ENCODE measurements at regions not wholly inside any gene's neighbourhood (a gene's known extent, or its start where the extent isn't known, plus 50 kb on each side); places are given as distances from the start of the nearest gene placed in this dataset.

- no peak overlapping the region for H3K4me3 ChIP-seq
- H3K27me3 ChIP-seq = no peaks in the 10 kb centered on the region
- H3K9me3 ChIP-seq = no peaks in the 10 kb centered on the region
- no peaks in the 10 kb centered on the region for H3K36me3 ChIP-seq
- no peak overlapping the region for H3K27ac ChIP-seq
- WGBS, 2 donors = 31 to 39% methylated on average over 4 of the region's 4 CpGs
- no peaks in the 10 kb centered on the region for H3K4me1 ChIP-seq
- TF ChIP-seq CTCF (IDR thresholded peaks at IDR 0.05) (no peak), POLR2A (IDR thresholded peaks at IDR 0.05) (no peak), EP300 (IDR thresholded peaks at IDR 0.05) (no peak)
- DNase-seq (ENCODE audit: low spot score in 2 of 2) = no peak
Measured at GRCh38 chr4:167721617-167722486, 370.5 kb upstream of the ANXA10 start.

GRCh38 chr4:167722487-167722808 is 369.9 kb upstream of the ANXA10 start:
- Histone ChIP-seq H3K9me3 (no peaks in the 10 kb centered on the region), H3K36me3 (no peaks in the 10 kb centered on the region), H3K27ac (no peak overlapping the region), H3K27me3 (no peaks in the 10 kb centered on the region), H3K4me1 (no peaks in the 10 kb centered on the region), H3K4me3 (no peak overlapping the region)
- DNase-seq (ENCODE audit: low spot score in 2 of 2) = no peak
- no peak for TF ChIP-seq CTCF (IDR thresholded peaks at IDR 0.05)
- TF ChIP-seq EP300 (IDR thresholded peaks at IDR 0.05) = no peak
- TF ChIP-seq POLR2A (IDR thresholded peaks at IDR 0.05) = no peak
- 26 to 39% methylated on average over 6 of the region's 6 CpGs for WGBS, 2 donors

- Histone ChIP-seq H3K4me1 (no peaks in the 10 kb centered on the region), H3K27me3 (no peaks in the 10 kb centered on the region), H3K36me3 (no peaks in the 10 kb centered on the region), H3K27ac (no peak overlapping the region), H3K4me3 (no peak overlapping the region), H3K9me3 (peaks cover 0 to 5% (median 0%) of the 10 kb centered on the region in 4 donors)
- no peak for DNase-seq (ENCODE audit: low spot score in 2 of 2)
- no peak for TF ChIP-seq CTCF (IDR thresholded peaks at IDR 0.05)
- TF ChIP-seq POLR2A (IDR thresholded peaks at IDR 0.05) = no peak
- TF ChIP-seq EP300 (IDR thresholded peaks at IDR 0.05) = no peak
Measured at GRCh38 chr4:167724941-167725340, 367.4 kb upstream of the ANXA10 start.

GRCh38 chr4:167730769-167731168 is 361.6 kb upstream of the ANXA10 start:
- no peaks in the 10 kb centered on the region for H3K36me3 ChIP-seq
- no peak for DNase-seq (ENCODE audit: low spot score in 2 of 2)
- no peak for TF ChIP-seq EP300 (IDR thresholded peaks at IDR 0.05)
- no peak for TF ChIP-seq POLR2A (IDR thresholded peaks at IDR 0.05)
- TF ChIP-seq CTCF (IDR thresholded peaks at IDR 0.05) = no peak
- H3K4me1 ChIP-seq = no peaks in the 10 kb centered on the region
- peaks cover 0 to 21% (median 0%) of the 10 kb centered on the region in 4 donors for H3K9me3 ChIP-seq
- no peaks in the 10 kb centered on the region for H3K27me3 ChIP-seq
- no peak overlapping the region for H3K4me3 ChIP-seq
- no peak overlapping the region for H3K27ac ChIP-seq
- WGBS, 2 donors = 57 to 62% methylated on average over 2 of the region's 2 CpGs

GRCh38 chr4:167745024-167745687 is 347.2 kb upstream of the ANXA10 start:
- Histone ChIP-seq H3K27ac (no peak overlapping the region), H3K9me3 (no peaks in the 10 kb centered on the region), H3K36me3 (no peaks in the 10 kb centered on the region), H3K27me3 (no peaks in the 10 kb centered on the region), H3K4me3 (no peak overlapping the region), H3K4me1 (no peaks in the 10 kb centered on the region)
- TF ChIP-seq POLR2A (IDR thresholded peaks at IDR 0.05) (no peak), EP300 (IDR thresholded peaks at IDR 0.05) (no peak), CTCF (IDR thresholded peaks at IDR 0.05) (no peak)
- WGBS, 2 donors = 81 to 83% methylated on average over 6 of the region's 6 CpGs
- no peak for DNase-seq (ENCODE audit: low spot score in 2 of 2)
